ENCODE measurements at regions not wholly inside any gene's neighbourhood (a gene's known extent, or its start where the extent isn't known, plus 50 kb on each side); places are given as distances from the start of the nearest gene placed in this dataset.

DNA sequence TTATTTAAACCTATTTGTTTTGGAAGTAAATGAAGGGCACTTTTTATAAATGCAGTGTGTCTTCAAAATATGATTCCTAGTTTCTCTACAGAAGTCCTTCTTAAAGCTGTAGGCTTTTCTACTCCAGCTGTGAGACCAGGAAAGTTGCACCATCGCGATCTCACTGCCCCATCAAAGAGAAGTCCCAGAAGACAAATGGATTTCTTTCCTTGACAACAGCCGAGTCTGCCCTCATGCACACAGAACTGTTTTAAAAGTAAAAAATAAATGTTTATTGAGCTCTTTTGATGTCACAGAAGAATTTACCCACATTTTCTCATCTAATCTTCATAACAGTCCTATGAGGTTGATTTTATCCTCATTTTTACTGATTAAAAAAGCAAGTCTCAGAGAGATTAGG, 324.4 kb upstream of the NT5E start:
- no peak overlapping the region for H3K4me3 ChIP-seq
- 63 to 72% methylated on average over 3 of the region's 3 CpGs for WGBS, 2 donors
- intact Hi-C loops (cut with DNase I), result no loop called here
- no peak for DNase-seq
- no peaks in the 10 kb centered on the region for H3K27me3 ChIP-seq
- no peaks in the 10 kb centered on the region for H3K36me3 ChIP-seq
- H3K4me1 ChIP-seq, result no peaks in the 10 kb centered on the region
- TF ChIP-seq POLR2AphosphoS5 (IDR thresholded peaks at IDR 0.05) (no peak), EP300 (IDR thresholded peaks at IDR 0.05) (no peak)
- no peaks in the 10 kb centered on the region for H3K9me3 ChIP-seq
- H3K27ac ChIP-seq, result no peak overlapping the region

DNA sequence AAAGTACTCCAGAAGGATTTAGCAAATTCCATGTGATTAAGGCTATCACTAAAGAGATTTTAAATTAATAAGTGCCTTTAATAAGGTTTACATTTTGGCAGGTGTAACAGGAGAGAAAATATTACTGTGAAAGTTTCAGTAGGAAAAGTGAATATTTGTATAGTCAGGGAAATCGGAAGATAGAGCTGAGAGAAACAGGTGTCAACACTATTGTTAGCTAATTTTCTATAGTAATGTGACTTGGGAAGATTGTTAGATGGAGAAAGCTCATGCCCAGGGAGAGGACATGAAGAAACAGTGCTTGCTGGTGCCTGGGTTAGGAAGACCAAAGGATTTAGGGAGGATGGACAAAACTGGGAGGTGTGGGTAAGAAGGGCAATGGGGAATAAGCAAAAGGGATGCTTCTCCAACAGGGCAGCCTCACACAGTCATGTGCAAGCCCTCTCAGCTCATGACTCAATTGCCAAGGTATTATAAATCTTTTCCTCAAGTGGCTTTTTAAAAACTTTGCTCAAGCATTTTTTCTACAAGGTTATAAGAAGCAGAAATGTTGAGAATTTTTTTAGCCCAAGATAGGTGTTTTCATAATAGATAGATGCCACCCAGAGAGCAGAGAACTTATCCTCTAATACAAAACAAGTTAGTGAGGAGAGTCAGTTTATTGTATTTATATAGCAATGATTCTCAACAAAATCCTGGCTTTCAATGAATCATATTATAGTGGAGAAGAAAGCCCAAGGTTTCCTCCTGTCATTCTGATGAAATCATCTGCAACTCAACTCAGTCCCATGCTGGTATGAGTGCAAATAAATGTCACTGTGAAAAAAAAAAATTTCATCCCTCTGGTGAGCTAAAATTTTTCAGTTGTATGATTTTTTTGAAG, 325.2 kb upstream of the NT5E start:
- intact Hi-C loops (cut with DNase I), result no loop called here

GRCh38 chr6:85121158-85121557, 328.7 kb upstream of the NT5E start:
- Histone ChIP-seq H3K9me3 (no peaks in the 10 kb centered on the region), H3K4me1 (no peaks in the 10 kb centered on the region), H3K27me3 (no peaks in the 10 kb centered on the region), H3K4me3 (no peak overlapping the region), H3K27ac (no peak overlapping the region), H3K36me3 (no peaks in the 10 kb centered on the region)
- intact Hi-C loops (cut with DNase I), result no loop called here
- WGBS, 2 donors, result 69 to 70% methylated on average over 1 of the region's 1 CpG
- TF ChIP-seq CTCF (IDR thresholded peaks at IDR 0.05) (no peak), POLR2AphosphoS5 (IDR thresholded peaks at IDR 0.05) (no peak), EP300 (IDR thresholded peaks at IDR 0.05) (no peak), POLR2A (IDR thresholded peaks at IDR 0.05) (no peak)
- DNase-seq, result no peak

More for the DNA sequence above, 325.2 kb upstream of the NT5E start:
- no peaks in the 10 kb centered on the region for H3K9me3 ChIP-seq
- 70 to 90% methylated on average over 1 of the region's 1 CpG for WGBS, 2 donors
- no peaks in the 10 kb centered on the region for H3K27me3 ChIP-seq
- no peak overlapping the region for H3K27ac ChIP-seq
- DNase-seq, result no peak
- H3K36me3 ChIP-seq, result no peaks in the 10 kb centered on the region
- no peaks in the 10 kb centered on the region for H3K4me1 ChIP-seq
- H3K4me3 ChIP-seq, result no peak overlapping the region
- no peak for TF ChIP-seq EP300 (IDR thresholded peaks at IDR 0.05)
- no peak for TF ChIP-seq CTCF (IDR thresholded peaks at IDR 0.05)
- no peak for TF ChIP-seq POLR2A (IDR thresholded peaks at IDR 0.05)
- no peak for TF ChIP-seq POLR2AphosphoS5 (IDR thresholded peaks at IDR 0.05)

GRCh38 chr6:85118652-85119235, 331.1 kb upstream of the NT5E start:
- TF ChIP-seq CTCF (IDR thresholded peaks at IDR 0.05), result no peak
- TF ChIP-seq EP300 (IDR thresholded peaks at IDR 0.05), result no peak
- 29 to 67% methylated on average over 8 of the region's 8 CpGs for WGBS, 2 donors
- no peaks in the 10 kb centered on the region for H3K9me3 ChIP-seq
- no peaks in the 10 kb centered on the region for H3K36me3 ChIP-seq
- H3K27me3 ChIP-seq, result no peaks in the 10 kb centered on the region
- intact Hi-C loops (cut with DNase I), result no loop called here
- no peak overlapping the region for H3K4me3 ChIP-seq
- H3K27ac ChIP-seq, result no peak overlapping the region
- peaks cover 0 to 7% (median 1%) of the 10 kb centered on the region in 4 donors for H3K4me1 ChIP-seq
- DNase-seq, result no peak

DNA sequence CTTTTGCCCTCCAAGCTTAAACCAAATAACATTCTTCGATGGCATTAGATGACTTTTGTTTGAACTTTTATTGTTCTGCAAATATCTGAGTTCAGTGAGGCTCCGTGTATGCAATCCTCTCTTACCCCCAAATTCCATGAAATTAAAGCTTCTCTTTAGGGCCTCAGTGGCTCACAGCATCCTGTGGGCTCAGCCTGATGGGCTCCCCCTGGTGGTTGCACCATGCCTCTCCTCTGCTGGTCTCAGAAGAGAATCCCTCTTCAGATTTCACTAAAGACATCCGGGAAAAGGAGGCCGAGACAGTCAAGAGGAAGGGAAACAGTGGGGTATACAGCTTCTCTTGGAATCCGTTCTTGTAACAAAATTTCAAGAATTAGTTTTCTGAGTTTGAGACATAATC, 331.6 kb upstream of the NT5E start:
- peaks cover 0 to 7% (median 4%) of the 10 kb centered on the region in 4 donors for H3K4me1 ChIP-seq
- intact Hi-C loops (cut with DNase I), result no loop called here

More for the DNA sequence above, 331.6 kb upstream of the NT5E start:
- 71 to 81% methylated on average over 5 of the region's 5 CpGs for WGBS, 2 donors
- Histone ChIP-seq H3K36me3 (no peaks in the 10 kb centered on the region), H3K4me3 (no peak overlapping the region), H3K27me3 (no peaks in the 10 kb centered on the region), H3K27ac (no peak overlapping the region), H3K9me3 (no peaks in the 10 kb centered on the region)
- no peak for DNase-seq
- TF ChIP-seq POLR2AphosphoS5 (IDR thresholded peaks at IDR 0.05), result no peak
- no peak for TF ChIP-seq EP300 (IDR thresholded peaks at IDR 0.05)
- no peak for TF ChIP-seq POLR2A (IDR thresholded peaks at IDR 0.05)
- no peak for TF ChIP-seq CTCF (IDR thresholded peaks at IDR 0.05)

Measured in sigmoid colon (tissue), 6 donors.